Hepatocyte (in vitro differentiated cells): ENCODE measurements at regions not wholly inside any gene's neighbourhood (a gene's known extent, or its start where the extent isn't known, plus 50 kb on each side); places are given as distances from the start of the nearest gene placed in this dataset. TPM values are rescaled to one million over a fixed set of nuclear protein-coding genes. Genes with fewer than 3 reads are reported as not detected.

ENCODE experiments used
- DNase-seq: peaks from one replicate; pipeline ENCODE4 v3.0.0-alpha.2; 2016; ENCODE audit warnings: low spot score
- H2AFZ ChIP-seq: fragments of 200-600 bp; sonication (generic); 2 replicates; pipeline ENCODE4 v1.6.0; 2016; ENCODE audit warnings: antibody characterized with exemption, mild to moderate bottlenecking
- H3K27ac ChIP-seq: fragments of 200-600 bp; sonication (generic); 2 replicates; pipeline ENCODE4 v1.5.1; 2016; ENCODE audit warnings: mild to moderate bottlenecking
- H3K27me3 ChIP-seq: fragments of 200-600 bp; sonication (generic); 2 replicates; pipeline ENCODE4 v1.6.1; 2016
- H3K36me3 ChIP-seq: fragments of 200-600 bp; sonication (generic); replicated peaks from 2 replicates; pipeline ENCODE4 v1.5.1; 2016; ENCODE audit warnings: low read depth; ENCODE audit not compliant: insufficient read depth
- H3K4me1 ChIP-seq: fragments of 200-600 bp; sonication (generic); 2 replicates; pipeline ENCODE4 v1.5.1; 2016; ENCODE audit warnings: mild to moderate bottlenecking, moderate library complexity; ENCODE audit not compliant: insufficient read depth
- H3K4me2 ChIP-seq: fragments of 200-600 bp; sonication (generic); 2 replicates; pipeline ENCODE4 v1.6.0; 2016
- H3K4me3 ChIP-seq: fragments of 200-600 bp; sonication (generic); 2 replicates; pipeline ENCODE4 v1.5.1; 2016; ENCODE audit warnings: mild to moderate bottlenecking
- H3K79me2 ChIP-seq: fragments of 200-600 bp; sonication (generic); 2 replicates; pipeline ENCODE4 v1.6.0; 2017; ENCODE audit warnings: mild to moderate bottlenecking
- H3K9me2 ChIP-seq: fragments of 200-600 bp; sonication (generic); replicated peaks from 2 replicates; pipeline ENCODE4 v1.6.0; 2017; ENCODE audit warnings: mild to moderate bottlenecking; ENCODE audit not compliant: insufficient read depth
- H3K9me3 ChIP-seq: fragments of 200-600 bp; sonication (generic); 2 replicates; pipeline ENCODE4 v1.5.1; 2016; ENCODE audit warnings: low read depth, mild to moderate bottlenecking
- H4K20me1 ChIP-seq: fragments of 200-600 bp; sonication (generic); 2 replicates; pipeline ENCODE4 v1.6.0; 2016; ENCODE audit warnings: mild to moderate bottlenecking; ENCODE audit not compliant: insufficient read depth, poor library complexity, severe bottlenecking
- CTCF ChIP-seq: fragments of 200-600 bp; sonication (generic); IDR thresholded peaks from 2 replicates; pipeline ENCODE4 v1.5.1; 2016; ENCODE audit warnings: antibody characterized with exemption, mild to moderate bottlenecking; ENCODE audit not compliant: poor library complexity
- EZH2 ChIP-seq: fragments of 200-600 bp; sonication (generic); IDR thresholded peaks from 2 replicates; pipeline ENCODE4 v1.6.1; 2016; ENCODE audit warnings: antibody characterized with exemption, mild to moderate bottlenecking, borderline replicate concordance
- EZH2phosphoT487 ChIP-seq: fragments of 200-600 bp; sonication (generic); IDR thresholded peaks from one replicate; pipeline ENCODE4 v1.6.1; 2018; ENCODE audit warnings: antibody characterized with exemption, mild to moderate bottlenecking, low read depth, moderate library complexity; ENCODE audit not compliant: unreplicated experiment, severe bottlenecking
- WGBS: methylation state at CpG from one replicate; pipeline ENCODE4 v1.1.6; 2016; ENCODE audit warnings: low lambda C conversion rate; ENCODE audit errors: missing lambda C conversion rate; 5-methylcytosine and 5-hydroxymethylcytosine counted together
- small RNA-seq: library from RNA; depleted of rRNA; stranded (forward); fragments of <200 nt; gene quantifications from one replicate; pipeline ENCODE3, GENCODE V24; 2014

DNA sequence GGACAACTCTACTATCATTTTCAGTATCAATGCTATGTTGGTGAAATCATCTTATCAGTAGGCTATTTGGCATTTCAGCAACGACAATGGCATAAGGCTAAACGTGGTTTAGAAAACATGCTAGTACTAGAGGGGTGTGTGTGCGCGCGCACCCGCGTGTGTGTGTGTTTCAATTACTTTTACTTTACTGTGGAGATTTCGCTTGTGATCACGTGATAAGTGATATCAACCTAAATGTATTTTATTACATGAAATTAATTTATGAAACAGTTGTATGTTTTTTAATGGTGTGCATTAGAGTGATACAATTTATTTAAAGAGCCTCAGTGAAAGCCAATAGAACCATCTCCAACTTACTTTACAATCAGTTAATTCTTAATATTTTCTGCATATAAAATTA is 587.9 kb upstream of the ITGA1 start:
- H3K4me3 ChIP-seq = no peak overlapping the region
- H3K4me2 ChIP-seq = no peak overlapping the region
- WGBS = 95% methylated on average over 9 of the region's 9 CpGs
- no peak overlapping the region for H2AFZ ChIP-seq
- H3K36me3 ChIP-seq = no peaks in the 10 kb centered on the region
- H3K9me2 ChIP-seq = no peaks in the 10 kb centered on the region
- H3K27me3 ChIP-seq = no peaks in the 10 kb centered on the region
- H3K4me1 ChIP-seq = no peaks in the 10 kb centered on the region
- no peak for DNase-seq
- no peaks in the 10 kb centered on the region for H3K9me3 ChIP-seq
- no peak overlapping the region for H3K27ac ChIP-seq
- no peaks in the 10 kb centered on the region for H4K20me1 ChIP-seq
- no peak for TF ChIP-seq CTCF
- no peak for TF ChIP-seq EZH2phosphoT487
- no peak for TF ChIP-seq EZH2
- H3K79me2 ChIP-seq = no peaks in the 10 kb centered on the region

- no peaks in the 10 kb centered on the region for H3K36me3 ChIP-seq
- WGBS = 95% methylated on average over 14 of the region's 14 CpGs
Observed at GRCh38 chr5:52202256-52202655, 585.5 kb upstream of the ITGA1 start.

GRCh38 chr5:52204310-52204709 is 583.4 kb upstream of the ITGA1 start:
- Histone ChIP-seq H4K20me1 (no peaks in the 10 kb centered on the region), H3K4me3 (no peak overlapping the region), H3K4me2 (no peak overlapping the region), H3K4me1 (no peaks in the 10 kb centered on the region), H3K27me3 (no peaks in the 10 kb centered on the region), H2AFZ (no peak overlapping the region), H3K9me3 (no peaks in the 10 kb centered on the region), H3K27ac (no peak overlapping the region), H3K79me2 (no peaks in the 10 kb centered on the region), H3K36me3 (no peaks in the 10 kb centered on the region), H3K9me2 (no peaks in the 10 kb centered on the region)
- WGBS = 77% methylated on average over 3 of the region's 3 CpGs
- DNase-seq = no peak
- TF ChIP-seq EZH2phosphoT487 (no peak), CTCF (no peak), EZH2 (no peak)

More at GRCh38 chr5:52202256-52202655, 585.5 kb upstream of the ITGA1 start:
- no peaks in the 10 kb centered on the region for H3K9me2 ChIP-seq
- TF ChIP-seq EZH2 = no peak
- TF ChIP-seq CTCF = no peak
- TF ChIP-seq EZH2phosphoT487 = no peak
- no peak overlapping the region for H3K27ac ChIP-seq
- no peaks in the 10 kb centered on the region for H4K20me1 ChIP-seq
- no peaks in the 10 kb centered on the region for H3K79me2 ChIP-seq
- no peaks in the 10 kb centered on the region for H3K9me3 ChIP-seq
- H3K4me2 ChIP-seq = no peak overlapping the region
- no peak overlapping the region for H3K4me3 ChIP-seq
- no peak for DNase-seq
- no peaks in the 10 kb centered on the region for H3K27me3 ChIP-seq
- H3K4me1 ChIP-seq = no peaks in the 10 kb centered on the region
- H2AFZ ChIP-seq = no peak overlapping the region

Small RNA genes in the stretch of these regions (small RNA-seq; reads per million reads assigned to genes)
- not detected for gene RNA5SP182
